Transverse colon (tissue), 3 donors: ENCODE measurements at regions not wholly inside any gene's neighbourhood (a gene's known extent, or its start where the extent isn't known, plus 50 kb on each side); places are given as distances from the start of the nearest gene placed in this dataset.

Experiments
- CTCF ChIP-seq, 5 experiments: fragments of 200-600 bp in 3 of 5; fragments of 450-650 bp in 2 of 5; sonication (generic) in 3 of 5; IDR thresholded peaks; 1 replicate in 2 of 5; 2 replicates in 3 of 5; pipeline ENCODE4 v1.5.1; 2016 to 2017; ENCODE audit warnings: antibody characterized with exemption in 5 of 5, inconsistent platforms in 3 of 5, mild to moderate bottlenecking in 2 of 5, moderate library complexity in 1 of 5
- EP300 ChIP-seq: sonication (generic); formaldehyde crosslinking; IDR thresholded peaks from one replicate; pipeline ENCODE4 v1.6.1; 2017; ENCODE audit warnings: antibody characterized with exemption, low read depth

GRCh38 chr4:75144475-75144874 lies 211.6 kb downstream of the PARM1 start:
- TF ChIP-seq CTCF (IDR thresholded peaks at IDR 0.05): no peak
- TF ChIP-seq EP300: no peak
